T-helper 1 cell treated with Interleukin-12 subunit alpha and Interleukin-12 subunit beta and Interleukin-4 antibody, amounts not matched to agents 30 ng/mL and 1 ng/mL, for 36 hours (primary cell): ENCODE measurements at regions not wholly inside any gene's neighbourhood (a gene's known extent, or its start where the extent isn't known, plus 50 kb on each side); places are given as distances from the start of the nearest gene placed in this dataset.

Experiments
- intact Hi-C: fragments of 100-400 bp; cut with micrococcal nuclease; formaldehyde crosslinking; loops from one replicate; pipeline ENCODE4 v1.15.1; 2024

DNA sequence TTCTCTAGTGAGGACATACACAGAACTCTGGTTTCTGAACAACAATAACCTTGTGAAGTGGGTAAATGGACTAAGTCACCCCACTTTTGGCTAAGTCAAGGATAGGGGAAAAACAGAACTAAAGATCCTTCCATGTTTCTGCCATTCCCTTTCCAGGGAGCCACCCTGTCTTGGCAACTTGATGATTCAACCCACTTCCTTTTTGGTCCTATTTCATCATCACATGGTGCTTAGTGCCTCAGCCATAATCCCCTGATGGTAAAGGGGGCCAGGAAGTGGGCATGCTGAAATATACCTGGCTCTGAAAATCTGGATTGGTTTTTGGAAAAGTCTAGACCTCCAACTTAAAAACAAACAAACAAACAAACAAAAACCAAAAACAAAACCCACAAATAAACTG lies 206.4 kb upstream of the FOXD3 start:
- intact Hi-C loops: no loop called here

DNA sequence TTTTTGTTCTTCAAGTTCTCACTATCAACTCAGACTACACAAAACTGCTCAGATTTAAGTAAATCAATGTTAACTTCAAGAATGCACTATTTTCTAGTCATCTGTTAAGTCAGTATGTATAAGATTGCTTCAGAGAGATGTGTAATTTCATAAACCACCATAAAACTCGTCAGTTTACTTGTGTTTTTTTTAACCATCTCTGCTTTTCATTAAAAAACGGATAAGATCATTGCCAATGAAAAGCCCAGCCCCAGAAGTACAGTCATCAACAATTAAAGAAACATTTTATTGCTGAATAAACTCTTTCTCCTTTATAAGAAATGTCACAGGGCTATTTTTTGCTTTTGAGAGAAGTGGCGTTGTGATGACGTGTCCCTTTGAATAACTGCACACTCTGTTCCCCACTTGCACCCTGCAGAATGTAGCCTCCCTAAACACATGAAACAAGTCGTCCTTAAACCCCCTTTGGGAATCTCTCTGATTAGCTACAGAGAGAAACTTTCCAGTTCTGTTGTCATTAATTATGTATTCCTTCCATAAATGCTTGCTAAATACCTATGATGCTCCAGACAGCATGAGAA lies 202.7 kb upstream of the FOXD3 start:
- intact Hi-C loops: no loop called here

DNA sequence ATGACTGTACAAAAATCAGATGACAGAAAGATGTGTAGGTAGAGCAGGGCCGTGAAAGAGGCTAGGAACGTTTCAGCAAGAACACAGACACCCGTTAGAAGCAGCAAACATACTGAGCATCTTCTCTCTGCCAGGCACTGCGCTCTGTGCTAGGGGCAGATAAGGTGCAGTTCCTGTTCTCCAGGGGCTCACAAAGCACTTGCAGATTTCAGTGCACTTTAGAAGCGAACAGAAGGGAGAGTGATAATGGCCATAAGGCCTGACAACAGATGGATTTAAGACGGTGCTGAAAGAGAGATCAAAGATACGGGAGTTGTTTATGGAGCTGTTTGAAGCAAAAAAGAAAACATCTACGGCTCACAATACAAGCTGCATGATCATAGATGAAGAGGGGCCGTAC lies 200.3 kb upstream of the FOXD3 start:
- intact Hi-C loops: no loop called here

DNA sequence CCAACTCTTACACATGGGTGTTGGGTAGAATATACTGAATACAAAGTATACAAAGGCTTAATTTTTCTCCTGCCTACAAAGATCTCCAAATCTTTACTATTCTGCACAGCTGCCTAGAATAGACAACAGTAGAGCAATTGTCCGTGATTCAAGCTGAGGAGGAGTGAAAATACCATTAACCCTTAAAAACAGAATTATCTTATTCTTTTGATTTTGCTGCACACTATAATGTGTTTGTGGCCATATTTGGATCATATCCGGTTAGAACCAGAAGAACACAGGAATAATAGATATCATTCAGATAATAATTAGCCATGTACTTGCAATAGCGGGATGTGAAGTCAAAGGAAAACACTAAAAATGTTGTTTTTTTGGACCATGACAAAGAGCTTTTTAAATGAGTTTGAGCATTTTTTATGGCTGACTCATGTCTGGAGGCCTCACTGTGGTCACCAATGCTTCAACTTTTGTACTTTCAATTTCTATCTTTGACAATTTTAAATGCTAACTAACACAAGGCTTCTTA lies 197.6 kb upstream of the FOXD3 start:
- intact Hi-C loops: no loop called here

DNA sequence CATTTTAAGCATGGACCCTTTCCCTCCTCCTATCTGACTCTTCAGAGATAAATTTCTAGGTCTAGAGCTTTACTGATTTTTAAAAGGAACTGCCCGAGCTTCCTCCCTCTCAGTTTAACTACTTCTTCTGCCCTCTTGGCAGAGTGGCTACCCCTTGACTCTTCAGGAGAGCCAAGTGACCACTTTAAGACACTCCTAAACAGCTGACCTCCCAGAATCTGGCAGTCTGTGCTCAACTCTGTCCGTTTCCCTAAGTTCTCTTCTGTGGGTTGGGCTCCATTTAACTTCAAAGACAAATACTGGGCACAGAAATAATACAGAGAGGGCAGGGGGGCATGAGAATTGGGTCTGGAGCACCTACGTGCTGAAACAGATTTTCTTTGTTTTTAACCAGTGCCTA lies 196.3 kb upstream of the FOXD3 start:
- intact Hi-C loops: no loop called here

DNA sequence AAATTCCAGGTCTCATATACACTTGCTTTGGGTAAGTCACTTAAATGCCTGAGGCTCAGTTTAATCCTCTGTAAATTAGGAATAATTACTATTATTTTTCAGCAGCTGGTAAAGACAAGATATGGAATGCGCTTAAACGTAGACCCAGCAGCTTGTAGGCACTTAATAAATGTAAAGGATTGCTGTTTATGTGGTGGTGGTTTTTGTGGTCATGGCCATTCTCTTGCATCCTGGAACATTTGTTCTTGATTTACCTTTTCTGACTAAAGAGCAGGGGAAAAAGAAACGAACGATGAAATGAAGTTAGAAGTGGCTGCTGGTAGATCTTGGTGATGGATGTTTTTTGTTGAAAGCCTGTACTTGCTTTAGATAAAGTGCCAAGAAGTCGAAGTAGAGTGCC lies 195.0 kb upstream of the FOXD3 start:
- intact Hi-C loops: no loop called here

DNA sequence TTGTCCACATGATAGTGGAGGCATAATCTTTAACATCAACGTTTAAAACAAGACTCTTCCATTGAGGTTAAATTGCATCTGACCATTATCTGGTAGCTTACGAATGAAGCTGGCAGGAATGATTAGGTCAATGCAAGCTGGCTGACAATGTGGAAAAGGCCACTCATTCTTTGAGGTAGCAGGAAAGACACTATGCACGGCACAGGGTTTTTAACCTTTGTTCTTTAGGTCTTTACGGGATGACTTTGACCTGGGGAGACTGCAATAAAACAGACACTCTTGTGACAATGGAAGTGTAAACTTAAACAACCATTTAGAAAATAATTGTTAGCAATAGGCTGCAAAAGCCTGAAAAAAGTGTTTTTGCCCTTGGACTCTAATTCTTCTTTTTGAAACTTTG lies 193.8 kb upstream of the FOXD3 start:
- intact Hi-C loops: no loop called here

DNA sequence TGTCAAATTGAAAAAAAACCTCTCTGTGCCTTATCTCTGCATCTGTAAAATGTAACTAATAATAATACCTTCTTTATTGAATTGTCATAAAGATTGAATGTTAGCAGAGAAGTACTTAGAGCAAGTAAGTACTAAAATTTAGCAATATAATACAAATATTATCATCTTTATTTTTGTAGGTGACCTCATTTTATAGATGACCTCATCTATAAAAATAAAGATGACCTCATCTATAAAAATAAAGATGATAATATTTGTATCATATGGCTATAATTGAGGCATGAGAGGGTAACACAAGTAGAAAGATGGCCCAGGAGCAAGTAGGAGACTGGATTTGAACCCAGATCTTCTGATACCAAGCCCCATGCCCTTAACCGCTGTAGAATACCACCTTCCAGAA lies 193.2 kb upstream of the FOXD3 start:
- intact Hi-C loops: no loop called here

DNA sequence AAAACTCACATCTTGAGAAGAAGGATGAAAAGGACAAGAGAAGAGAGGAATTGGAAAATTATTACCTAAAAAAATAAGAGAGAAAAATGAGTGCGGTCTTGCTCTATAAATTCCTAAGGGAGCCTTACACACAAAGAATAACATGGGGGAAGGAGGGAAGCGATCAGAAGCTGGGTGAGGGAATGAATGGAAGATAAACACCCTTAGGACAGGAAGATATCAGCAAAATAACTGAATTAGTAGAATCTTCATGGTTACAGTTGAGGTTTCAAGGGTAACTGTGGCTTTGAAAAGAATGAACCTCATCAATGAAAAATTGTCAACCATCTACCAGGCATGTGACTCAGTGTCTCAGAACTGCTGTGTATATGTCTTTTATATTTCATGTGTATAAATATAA lies 192.5 kb upstream of the FOXD3 start:
- intact Hi-C loops: no loop called here

DNA sequence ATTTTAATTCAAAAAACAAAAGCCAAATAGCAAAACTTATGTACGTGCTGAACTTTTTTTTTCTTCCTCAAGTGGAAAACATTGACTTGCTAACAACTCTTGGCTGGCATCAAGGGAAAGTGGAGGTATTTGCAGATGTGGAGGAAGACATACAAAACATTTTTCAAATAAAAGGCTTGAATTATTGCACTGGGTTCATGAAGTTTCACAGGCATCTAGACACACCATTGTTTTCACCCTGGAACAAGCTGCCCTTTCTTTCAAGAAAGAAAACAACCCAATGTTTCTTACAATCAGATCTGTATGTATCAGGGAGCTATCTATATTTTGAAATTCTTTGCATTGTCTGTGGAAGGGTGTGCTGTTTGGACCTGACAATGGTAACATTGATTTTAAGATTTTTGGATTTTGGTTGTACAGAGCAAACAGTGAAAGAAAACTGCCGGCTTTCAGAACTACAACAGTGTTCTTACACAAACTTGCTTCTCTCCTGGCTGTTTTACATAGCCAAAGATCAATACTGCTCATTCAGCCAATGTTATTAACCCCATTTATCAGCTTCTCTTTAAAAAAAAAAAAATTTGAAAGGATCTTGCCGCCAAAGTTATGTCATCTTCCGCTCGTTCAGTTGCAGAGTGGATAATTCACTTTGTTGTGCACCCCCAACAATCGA lies 187.7 kb upstream of the FOXD3 start:
- intact Hi-C loops: no loop called here

DNA sequence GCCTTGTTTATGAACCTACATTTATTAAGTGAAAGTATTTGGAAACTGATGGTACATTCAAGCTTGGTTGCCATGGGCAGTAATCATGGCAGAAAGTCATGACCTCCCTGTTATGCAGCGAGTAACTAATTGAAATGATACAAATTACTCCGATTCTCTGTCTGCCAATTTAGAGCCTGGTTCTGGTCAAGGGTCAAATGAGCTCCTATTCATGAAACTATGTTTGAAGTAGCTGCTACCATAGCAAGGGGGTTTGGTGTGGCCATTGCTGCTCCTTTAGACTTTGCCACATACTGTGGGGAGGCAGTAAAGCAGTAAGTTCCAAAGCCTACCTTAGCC lies 187.2 kb upstream of the FOXD3 start:
- intact Hi-C loops: no loop called here

DNA sequence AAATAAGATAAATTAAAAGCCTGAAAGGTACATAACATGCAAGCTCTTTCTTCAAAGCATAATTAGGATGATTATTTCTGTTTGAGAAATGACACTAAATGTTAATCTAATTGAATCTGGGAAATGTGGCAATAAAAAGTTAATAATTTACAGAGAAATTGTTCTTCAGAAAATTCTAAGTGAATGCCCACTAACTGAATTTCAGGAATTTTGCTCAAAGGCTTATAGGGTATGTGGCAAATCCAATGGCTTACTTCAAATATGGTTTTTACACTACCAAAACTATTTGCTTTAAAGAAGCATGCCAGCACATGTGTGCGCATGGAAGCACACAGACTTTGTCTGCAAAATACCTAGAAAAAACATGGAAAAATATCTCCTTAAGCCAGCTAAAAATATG lies 186.6 kb upstream of the FOXD3 start:
- intact Hi-C loops: no loop called here

DNA sequence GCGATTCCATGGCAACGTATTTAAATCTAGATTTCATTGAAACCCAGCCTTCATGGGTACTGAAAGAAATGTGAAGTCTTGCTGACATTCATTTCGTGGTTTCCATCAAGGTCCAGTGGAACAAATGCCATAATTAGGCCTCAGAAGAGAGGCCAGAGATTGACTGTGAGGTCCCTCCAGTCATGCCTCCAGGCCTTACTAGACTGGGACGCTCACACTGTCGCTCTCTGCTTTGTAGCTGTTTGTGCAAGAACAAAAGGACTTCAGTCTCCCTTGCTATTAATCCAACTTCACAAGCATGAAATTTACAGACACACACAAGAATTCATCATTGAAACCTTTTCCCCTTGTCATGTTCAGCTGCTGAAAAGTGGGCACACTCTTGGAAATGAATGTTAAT lies 180.4 kb upstream of the FOXD3 start:
- intact Hi-C loops: loop anchor here (10.0 kb wide), 1 partner anchor 297 kb away; no protein-coding TSS in a partner anchor

DNA sequence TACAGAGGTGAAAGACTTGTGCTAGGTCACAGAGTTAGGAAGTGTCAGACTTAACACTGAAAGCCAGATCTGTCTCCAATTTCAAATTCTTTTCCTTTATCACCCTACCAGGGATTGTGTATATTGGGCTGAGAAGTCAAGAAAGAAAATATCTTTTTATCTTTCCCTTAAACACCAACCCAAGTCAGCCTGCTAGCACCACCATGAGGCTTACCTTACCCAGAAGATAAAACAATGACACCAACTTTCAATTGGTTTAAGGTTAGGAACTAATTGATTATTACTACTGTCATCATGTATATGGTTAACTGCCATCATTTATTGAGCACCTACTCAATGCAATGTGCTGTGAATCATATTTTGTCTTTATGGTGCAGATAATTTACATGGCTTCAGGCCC lies 178.9 kb upstream of the FOXD3 start:
- intact Hi-C loops: loop anchor here (10.0 kb wide), 1 partner anchor 299 kb away; no protein-coding TSS in a partner anchor

DNA sequence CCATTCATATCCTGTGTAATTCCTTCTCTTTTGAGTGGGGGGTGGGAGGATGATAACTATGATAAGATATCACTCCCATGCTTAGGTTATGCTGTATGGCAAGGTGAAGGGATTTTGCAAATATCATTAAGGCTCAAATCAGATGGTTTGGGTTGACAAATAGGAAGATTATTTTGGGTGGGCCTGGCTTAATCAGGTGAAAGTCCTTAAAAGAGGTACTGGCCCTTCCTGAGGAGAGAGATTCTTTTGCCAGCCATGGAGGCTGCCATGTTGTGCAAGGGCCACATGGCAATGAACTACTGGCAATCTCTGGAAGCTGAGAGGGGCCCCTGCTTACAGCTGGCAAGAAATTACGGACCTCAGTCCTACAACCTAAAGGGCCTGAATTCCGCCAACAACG lies 174.6 kb upstream of the FOXD3 start:
- intact Hi-C loops: loop anchor here (10.0 kb wide), 1 partner anchor 303 kb away; no protein-coding TSS in a partner anchor

DNA sequence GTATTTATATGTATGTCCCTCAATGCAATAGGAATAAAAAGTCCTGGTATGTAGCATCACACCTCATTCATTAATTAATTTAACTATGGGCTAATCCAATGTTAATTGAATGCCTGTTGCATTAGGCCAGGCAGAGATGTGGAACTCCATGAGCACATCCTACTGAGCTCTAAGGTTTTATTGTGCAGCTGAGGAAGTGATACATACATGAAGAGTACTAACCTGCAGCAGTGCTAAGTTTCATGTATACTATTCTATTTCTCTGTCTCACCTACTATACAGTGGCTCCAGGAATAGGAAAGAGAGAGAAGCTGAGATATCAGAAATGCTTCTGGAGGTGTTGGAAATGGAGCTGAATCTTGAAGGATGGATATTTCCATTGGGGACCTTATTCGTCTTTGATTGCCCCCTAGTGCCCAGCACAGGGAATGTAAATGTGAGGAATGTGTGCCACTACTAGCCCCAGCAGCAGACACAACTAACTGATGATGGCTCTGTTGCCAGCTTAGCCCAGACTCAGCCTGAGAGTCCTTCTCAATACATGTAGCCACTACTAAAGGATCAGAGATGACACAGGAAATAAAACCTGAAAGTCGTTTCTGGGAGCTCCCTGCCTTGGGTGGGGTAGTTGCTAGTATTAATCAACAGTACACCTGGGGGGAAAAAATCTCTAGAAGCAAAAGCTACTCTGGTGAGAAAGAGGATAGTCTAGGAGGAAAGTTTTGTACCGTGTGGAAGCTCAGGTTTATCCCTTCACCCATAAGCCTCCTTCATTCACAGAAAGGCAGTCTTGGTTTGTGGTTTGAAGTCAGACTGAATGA lies 173.3 kb upstream of the FOXD3 start:
- intact Hi-C loops: loop anchor here (10.0 kb wide), 1 partner anchor 304 kb away; no protein-coding TSS in a partner anchor

DNA sequence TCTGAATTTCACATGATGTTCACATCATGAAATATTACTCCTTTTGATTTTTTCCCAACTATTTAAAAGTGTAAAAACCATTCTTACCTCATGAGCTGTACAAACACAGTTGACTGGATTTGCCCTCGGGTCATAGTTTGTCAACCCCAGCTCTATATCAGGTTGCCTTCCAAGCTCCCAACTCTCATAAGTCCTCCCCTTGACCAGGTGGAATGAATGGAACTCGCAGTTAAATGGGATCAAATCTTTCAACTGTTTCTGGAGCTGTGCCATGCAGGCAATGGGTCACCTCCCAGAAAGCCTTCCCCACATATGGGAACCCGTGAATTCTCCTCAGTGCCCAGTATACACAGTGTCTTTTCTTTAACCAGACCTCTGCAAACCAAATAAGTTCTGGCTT lies 169.8 kb upstream of the FOXD3 start:
- intact Hi-C loops: no loop called here

DNA sequence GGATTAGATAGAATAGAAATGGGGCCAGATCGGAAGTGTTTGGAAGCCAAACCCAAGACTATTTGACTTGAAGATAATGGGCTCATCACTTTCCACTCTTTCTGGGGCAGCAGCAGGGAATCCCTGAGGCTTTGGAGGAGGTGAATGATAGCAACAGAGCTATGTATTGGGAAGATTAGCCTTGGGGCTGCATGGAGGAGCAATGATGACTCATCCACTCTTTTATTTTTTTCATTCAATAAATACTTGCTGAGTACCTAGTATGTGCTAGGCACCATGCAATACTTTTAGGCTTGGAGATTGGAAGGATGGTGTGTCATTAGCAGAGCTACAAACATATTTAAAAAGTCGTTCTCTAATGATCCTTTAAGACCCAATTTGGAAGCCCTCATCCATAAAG lies 166.9 kb upstream of the FOXD3 start:
- intact Hi-C loops: no loop called here

DNA sequence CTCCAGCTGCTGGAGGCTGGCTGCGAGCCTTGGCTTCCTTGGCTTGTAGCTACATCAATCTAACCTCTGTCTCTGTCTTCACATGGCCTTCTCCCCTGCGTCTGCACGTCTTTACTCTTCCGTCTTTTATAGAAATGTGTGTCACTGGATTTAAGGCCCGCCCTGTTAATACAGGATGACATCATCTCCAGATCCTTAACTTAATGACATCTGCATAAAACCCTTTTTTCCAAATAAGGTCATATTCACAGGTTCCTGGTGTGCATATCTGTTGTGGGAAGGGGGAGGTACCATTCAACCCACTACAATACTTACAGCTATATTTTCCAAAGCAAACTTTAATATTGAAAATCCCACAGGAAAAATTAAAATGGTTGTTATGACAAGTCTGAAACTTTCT lies 165.3 kb upstream of the FOXD3 start:
- intact Hi-C loops: no loop called here

DNA sequence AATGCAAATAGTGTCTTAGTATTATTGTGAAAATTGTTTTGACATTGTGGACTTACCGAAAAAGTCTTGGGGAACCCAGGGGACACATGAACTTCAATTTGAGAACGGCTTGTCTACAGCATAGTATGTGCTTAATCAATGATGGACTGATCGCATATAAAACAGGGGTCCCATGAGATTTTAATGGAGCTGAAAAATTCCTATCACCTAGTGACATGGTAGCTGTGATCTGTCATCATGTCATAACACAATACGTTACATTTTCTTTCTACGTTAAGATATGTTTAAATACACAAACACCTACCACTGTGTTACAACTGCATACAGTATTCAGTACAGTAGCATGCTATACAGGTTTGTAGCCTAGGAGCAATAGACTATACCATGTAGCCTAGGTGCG lies 153.3 kb upstream of the FOXD3 start:
- intact Hi-C loops: no loop called here

DNA sequence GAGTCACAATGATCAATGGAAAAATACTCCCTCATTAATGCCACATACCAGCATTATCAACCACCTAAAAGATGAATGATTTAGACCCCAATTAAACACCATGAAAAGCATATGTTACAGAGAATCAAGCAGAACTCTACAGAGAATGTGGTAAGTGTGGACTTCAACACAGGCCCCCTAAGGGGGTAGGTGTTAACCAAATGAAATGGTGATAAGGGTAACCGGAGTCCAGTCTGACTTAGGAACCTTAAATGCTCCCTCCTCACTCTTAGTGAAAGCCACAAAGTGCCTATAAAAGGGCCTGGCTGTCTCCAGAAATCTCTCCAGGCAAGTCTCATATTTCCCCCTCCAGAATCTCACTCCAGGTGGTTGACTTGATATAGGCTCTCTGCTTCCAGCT lies 149.2 kb upstream of the FOXD3 start:
- intact Hi-C loops: no loop called here

DNA sequence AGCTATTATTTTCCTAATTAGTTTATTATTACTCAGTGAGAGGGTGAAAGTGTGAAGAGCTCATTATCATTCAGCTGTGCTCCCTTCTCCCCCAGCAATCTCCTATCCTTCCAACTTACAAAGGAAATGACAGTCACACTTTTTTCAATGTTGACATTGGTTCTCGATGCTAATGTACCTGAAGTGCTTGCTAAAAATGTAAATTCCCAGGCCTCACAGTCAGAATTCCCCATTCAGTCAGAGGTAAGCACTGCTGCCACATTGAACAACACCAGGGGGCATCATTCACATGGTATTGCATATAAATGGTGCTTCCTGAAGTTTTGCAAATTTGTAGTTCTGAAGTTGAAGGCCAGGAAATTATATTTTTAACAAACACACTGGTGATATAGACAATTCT lies 132.7 kb upstream of the FOXD3 start:
- intact Hi-C loops: no loop called here
